ENCODE measurements at regions not wholly inside any gene's neighbourhood (a gene's known extent, or its start where the extent isn't known, plus 50 kb on each side); places are given as distances from the start of the nearest gene placed in this dataset.

GRCh38 chr9:96073531-96074480 lies 198.3 kb downstream of the ERCC6L2 start:
- TF ChIP-seq GATA2 (IDR thresholded peaks at IDR 0.05; ENCODE audit: insufficient read depth, insufficient read length, low read depth, low read length) (no peak), CTCF (IDR thresholded peaks at IDR 0.05; ENCODE audit: extremely low read depth in 1 of 2, insufficient read depth in 1 of 2, low read depth in 1 of 2, low read length in 2 of 2) (no peak)

All from endothelial cell of umbilical vein (primary cell).